NCI-H345 (cell line): ENCODE measurements at regions not wholly inside any gene's neighbourhood (a gene's known extent, or its start where the extent isn't known, plus 50 kb on each side); places are given as distances from the start of the nearest gene placed in this dataset.
A peak's percentile ranks its signal among the peaks of the same experiment; 100 is the strongest.
"Not testable (repeated sequence)": the region's sequence is repeated elsewhere in the genome, so short reads cannot be mapped to it uniquely, and the experiment has no call there.

Experiments used
- DNase-seq: peaks from one replicate; lab custom pipeline; 2025; lab: John Stamatoyannopoulos, UW

DNA sequence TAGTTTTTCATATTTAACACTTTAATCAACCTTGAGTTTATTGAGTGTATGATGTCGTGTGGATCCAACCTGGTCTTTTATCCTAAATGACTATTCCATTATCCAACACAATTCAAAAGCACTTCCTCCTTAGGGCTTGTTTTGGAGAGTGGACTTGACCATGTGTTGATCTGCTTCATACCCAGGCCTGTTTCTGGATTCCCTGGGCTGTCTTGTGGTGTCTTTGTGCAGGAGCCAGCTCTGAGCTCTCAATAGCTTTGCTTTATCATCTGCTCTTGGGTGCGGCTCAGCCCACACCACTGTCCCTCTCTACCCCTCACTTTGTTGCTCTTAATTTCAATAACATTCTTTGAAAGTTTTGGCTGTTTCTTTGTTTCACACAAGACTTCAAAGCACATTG lies 70.9 kb upstream of the CHST15 start:
- DNase-seq, result no peak

DNA sequence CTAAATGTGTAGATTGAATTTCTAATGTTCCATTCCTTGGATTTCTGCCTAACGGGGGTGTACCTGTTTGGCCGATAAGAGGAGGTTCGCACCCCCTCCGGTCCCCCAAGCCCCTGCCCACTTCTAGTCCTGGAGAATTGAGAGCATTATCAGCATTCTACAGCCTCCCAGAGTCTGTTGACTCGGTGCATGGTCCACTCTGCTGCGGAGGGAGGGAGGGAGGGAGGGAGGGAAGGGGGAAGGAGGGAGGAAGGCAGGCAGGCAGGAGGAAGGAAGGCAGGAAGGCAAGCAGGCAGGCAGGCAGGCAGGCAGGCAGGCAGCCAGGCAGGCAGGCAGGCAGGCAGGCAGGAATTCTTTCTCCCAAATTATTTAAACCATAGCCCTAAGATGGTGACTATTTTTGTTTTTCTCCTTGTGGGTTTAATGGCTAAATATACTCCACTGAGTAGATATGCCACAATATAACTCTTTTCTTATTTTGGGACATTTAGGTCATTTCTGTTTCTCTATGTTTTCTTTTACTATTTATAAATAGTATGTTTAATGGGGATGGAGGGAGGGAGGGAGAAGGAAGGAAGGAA lies 69.5 kb upstream of the CHST15 start:
- DNase-seq, result no peak

DNA sequence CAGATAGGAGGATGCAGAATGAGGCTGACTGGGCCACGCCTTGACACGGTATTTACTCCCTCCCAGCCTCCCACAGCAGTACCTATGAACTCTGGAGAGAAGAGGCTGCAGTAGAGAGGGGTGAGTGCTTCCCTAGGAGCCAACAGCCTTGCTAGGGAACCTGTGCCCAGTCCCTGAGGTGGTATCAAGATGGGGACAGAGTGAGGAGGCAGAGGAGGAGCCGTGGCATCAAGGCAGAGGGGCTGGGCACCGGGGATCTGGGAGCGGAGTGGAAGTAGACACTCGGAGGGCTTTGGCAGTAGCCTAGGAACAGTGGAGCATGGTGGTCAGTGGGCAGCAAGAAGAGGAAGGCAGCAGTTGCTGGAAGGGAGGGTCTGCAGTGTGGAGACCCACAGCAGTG lies 68.7 kb upstream of the CHST15 start:
- DNase-seq, result no peak

DNA sequence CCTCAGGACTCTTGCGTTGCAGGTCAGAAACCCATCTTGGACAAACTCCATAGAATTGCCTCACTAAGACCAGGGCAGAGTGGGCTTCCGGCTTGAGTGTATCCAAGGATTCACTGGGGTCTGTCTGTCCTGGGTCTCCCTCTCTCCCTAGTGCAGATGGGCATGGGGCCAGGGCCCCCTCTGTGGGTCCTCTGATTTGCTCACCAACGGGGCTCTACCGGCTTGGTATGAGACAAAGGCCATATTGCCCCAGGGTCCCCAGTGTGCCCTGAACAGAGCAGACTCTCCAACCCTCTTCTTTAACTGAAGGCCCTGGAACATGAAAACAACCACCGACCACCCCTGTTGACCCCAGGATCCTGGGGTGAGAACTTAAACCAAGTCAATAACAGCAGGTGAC lies 68.2 kb upstream of the CHST15 start:
- DNase-seq, result no peak

DNA sequence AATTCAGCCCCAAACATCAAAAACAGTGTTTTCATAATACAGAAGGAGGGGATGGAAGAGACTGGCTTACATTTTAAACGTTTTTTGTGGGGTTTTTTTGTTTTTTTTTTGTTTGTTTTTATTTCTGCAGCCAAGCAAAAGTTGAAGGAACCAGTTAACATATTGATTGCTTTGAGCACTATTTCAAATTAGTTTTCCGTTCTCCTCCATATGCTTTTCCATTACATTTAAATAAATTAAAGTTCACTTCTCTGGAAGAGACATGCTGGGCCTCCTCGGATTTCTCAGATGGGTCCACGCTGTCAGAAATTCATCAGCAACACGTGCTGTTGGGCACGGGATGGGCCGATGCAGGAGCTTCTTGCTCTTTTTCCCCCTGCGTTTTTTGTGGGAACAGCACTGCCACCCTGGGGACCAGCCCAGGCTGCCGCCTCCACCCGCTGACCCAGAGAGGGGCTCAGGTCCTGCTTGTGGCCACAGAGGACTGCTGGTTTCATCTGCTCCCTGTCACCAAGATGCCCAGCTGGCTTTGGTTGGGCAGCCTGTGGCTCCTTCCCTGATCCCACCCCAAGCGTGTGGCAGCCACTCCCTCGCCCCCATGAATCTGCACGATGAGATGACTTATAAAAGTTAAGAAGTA lies 67.7 kb upstream of the CHST15 start:
- no peak for DNase-seq

DNA sequence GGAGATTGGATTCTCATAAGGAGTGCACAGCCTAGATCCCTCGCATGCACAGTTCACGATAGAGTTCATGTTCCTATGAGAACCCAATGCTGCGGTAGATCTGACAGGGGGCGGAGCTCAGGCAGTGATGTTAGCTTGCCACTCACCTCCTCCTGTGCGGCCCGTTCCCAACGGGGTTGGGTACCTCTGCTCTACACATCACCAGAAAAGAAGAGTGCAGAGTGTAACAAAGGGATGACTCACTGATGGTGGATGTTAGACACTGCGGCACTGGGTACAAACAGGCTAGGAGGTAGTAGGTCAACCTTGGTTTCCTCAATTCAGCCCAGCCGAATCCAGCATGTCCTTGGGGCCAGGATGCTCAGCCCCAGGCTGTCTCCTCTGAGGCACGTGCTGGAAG lies 66.8 kb upstream of the CHST15 start:
- DNase-seq, result no peak

DNA sequence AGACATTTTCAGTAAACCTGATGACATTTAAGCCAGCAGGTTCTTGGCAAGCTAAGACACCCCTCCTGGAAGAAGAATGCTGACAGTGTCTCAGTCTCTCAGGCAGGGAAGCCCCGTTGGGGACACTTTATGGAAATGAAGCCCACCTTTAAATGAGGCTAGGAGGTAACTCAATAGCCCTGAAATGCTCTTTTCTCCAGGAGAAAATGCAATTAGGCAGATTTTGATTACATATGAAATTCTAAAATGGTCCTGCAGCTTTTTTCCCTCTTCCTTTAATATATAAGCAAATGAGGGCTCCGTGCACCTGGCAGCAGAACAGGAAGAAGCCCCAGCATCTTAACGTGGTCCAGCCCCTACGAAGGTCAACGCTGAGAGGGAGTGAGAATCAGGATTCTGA lies 65.8 kb upstream of the CHST15 start:
- no peak for DNase-seq

DNA sequence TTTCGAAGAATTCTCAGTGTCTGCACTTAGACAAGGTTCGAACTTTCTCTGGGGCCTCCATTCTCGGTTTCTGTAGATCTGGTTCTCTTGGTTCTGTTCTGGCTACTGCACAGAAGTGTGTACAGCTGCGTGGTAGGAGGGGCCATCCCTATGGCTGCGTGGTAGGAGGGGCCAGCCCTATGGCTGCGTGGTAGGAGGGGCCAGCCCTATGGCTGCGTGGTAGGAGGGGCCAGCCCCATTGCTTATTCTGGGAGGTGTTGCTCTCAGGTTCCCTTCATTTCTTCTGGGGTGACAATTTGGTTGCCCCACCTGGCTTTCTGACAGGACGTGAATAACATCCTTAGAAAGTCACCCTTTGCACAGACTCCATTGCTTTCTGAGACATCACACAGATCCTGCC lies 65.2 kb upstream of the CHST15 start:
- DNase-seq, result no peak

DNA sequence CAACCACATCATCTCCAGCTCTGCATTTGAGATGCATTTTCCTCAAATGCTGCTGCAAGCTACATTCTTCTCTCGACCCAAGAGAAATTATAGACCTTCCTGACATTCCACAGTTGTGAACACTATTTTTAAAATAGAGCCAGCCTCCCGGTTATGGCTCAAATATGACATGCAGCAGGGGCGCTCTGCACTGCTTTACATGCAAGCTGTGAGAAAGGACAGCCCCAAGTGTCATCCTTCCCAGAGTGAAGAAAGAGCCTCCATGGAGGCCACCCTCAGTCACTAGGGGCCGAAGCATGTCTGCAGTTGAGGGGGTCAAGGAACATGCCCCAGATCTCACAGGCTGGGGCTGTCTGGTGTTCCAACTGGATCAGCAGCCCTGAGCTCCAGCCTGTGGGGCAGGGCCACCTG lies 63.9 kb upstream of the CHST15 start:
- DNase-seq, result no peak

DNA sequence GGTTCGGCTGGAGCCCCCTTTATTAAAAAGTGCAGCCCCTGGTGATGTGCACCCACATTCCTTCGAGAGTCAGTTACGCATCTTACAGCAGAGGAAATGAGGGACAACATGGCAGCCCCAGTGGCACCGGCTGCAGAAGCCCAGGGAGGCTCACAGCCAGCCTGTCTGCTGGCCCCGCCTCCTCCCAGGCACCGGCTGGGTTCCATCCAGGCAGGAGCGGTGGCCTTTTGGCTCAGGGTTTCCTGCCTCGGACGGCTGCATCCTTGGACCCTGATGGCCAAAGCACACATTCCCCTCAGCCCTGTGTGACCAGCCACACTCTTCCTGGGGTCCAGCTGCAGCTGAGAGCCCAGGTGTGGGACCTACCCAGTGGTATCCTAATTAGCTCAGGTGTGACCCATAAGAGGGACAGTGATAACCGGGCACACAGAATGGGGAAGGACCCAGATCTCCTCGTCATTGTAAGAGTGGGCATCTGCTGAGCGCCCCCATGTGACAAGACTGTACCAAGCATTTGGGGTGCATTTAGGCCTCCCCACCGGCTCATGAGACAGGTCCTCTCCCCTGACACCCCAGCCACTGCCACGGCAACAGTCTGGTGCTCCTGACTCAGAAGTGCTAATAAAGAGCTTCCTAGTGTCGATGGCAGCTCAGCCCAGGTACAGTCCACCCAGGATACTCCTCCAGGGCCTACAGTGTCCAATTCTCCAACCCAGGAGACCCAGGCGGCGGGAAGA lies 63.3 kb upstream of the CHST15 start:
- DNase-seq, result no peak

DNA sequence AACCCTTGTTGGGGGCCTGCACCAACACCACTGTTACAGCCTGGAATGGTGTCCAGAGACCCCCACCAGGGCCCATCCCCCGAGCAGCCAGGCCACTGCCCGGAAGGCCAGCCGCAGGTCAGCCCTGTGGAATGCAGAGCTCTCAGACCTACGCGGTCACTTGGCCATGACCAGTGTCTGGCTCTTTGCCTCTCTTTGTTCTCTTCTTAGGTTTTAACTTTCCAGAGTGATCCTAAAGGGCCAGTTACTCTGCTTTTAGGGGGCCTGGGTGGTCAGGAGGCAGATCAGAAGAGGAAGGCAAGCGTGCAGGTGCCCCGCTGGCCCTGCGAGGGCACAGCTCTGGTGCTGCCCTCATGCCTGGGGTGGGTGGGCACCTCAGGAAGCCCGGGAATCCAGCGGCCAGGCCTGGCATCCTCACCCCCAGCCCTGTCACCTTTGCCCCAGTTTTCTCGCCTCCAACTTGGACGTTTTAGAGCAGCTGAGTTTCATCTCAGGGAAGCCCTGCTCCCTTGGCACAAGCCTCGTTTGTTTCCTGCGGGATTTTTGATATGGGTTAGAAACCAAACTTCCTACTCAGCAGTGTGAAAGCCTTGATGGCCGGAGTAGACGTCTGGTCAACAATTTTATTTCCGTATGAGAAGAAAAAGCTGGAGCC lies 62.5 kb upstream of the CHST15 start:
- DNase-seq, result no peak

DNA sequence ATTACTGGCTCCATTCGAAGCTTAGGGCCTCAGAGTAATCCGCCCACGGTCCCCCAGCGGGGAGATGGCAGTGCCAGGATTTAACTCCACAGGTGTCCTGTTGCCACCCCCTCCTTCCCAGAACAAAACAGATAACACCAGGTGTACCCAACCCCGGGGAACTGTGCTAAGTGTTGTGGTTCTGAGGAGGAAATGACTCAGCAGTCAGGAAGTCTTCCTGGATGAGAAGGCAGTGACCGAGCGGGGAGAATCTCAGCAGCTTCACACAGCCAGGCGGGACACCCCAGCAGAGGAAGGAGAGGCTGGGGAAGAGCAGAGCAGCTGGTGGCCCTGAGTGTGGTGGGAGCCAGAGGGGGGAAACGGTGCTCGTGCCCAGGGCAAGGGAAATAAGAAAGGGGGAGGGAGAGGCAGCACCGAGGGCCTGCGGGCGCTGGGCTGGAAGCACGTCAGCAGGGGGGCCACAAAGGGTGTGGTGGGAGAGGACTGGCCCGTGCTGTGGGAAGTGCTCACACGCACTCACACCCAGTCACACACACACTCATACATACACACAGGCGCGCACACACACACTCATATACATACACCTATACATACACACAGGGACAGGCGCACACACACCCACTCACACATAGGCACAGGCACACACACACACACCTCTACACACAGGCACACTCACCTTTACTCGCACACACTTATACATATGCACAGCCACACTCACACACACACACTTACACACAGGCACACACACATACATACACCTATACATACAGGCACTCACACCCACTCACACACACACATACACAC lies 59.8 kb upstream of the CHST15 start:
- DNase-seq, result peak; percentile 87

DNA sequence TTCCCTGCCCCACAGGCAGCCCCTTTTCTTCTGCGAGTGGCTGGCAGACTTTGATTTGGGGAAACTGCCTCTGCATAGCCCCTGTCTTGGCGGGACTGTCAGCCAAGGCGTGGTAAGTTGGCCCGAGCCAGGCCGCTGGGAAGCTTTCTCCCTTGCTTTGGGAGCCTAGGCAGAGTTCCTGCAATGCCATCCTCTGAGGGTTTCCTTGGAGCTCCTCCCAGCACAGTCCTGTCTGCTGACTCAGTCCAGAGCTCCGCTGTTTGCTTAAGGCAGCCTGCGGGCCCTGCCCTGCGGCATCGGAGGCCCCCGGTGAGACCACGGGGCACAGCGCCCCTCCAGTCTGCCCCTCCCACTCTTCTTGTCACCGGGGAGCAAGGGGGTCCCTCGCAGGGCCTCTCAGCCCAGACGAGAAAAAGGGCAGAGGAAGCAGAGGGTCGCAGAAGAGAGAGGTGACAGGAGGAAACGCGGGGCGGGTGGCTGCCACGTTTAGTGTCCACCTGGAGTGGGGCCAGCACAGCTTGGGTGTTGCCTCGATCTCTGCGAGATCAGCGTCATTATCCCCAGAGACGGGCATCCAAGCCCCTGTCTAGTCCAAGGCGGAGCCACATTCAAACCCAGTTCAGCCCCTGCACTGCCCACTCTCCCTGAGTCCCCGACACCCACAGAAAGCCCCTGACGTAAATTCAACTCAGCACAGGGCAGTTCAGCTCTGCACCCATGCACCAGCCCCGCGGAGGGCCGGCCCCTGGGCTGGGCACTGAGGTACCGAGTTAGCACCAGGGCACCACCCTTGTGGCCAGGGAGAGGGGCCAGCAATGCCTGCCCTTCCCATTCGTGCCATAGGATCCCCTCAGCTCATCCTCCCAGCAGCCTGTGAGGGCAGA lies 59.0 kb upstream of the CHST15 start:
- DNase-seq, result peak; percentile 39

DNA sequence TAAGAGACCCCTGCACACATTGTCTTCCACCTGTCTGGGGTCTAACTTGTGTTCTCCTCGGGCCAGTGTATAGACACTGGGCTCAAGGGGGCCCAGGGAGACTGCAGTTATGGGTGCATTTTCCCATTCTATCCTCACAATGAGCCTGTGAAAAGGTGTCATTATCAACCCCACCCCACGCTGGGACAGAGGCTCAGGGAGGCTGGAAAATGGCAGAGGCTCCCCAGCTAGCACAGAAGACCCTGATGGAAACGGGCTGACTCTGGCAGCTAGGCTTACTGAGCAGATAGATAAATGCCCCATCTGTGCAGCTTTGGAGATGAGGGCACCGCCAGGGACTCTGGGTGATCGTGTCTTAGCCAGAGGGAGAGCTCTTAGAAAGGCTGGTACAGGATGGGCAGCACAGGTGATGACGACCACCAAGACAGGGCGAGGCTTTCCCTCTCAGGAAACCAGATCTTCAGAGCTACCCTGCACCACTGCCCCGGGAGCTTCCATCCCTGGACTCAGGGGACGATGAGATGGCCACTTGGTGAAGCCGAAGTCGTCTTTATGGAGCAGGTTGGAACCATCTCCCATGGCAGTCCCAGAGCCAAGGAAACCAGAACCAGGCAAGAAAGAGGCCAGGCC lies 58.2 kb upstream of the CHST15 start:
- no peak for DNase-seq

DNA sequence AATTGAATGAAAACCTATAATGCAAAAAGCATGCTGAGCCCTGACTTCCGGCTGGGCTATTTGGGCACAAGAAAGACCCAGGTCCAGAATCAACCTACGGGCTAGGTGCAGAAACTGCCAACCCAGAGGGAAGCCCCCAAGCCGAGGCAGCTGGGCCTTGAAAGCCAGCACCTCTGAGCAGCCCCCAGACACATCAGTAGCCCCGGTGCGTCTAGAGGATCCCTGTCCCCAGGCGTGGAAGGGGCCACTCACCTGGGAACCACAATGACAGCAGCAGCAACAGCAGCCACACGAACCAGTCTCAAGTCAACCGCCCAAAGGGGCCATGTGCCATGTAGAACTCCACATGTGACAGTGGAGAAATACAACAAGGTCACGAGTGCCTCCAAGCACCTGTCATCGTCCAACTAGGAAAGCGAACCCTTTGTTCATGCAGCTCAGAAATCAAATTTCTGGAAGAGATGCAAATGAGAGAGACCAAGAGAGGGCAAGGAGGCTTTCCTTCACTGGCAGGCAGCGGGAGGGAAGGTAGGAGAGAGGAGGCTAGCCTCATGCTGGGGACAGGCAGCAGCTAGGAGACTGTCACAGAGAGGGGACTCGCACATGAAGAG lies 57.5 kb upstream of the CHST15 start:
- peak; percentile 7 for DNase-seq

DNA sequence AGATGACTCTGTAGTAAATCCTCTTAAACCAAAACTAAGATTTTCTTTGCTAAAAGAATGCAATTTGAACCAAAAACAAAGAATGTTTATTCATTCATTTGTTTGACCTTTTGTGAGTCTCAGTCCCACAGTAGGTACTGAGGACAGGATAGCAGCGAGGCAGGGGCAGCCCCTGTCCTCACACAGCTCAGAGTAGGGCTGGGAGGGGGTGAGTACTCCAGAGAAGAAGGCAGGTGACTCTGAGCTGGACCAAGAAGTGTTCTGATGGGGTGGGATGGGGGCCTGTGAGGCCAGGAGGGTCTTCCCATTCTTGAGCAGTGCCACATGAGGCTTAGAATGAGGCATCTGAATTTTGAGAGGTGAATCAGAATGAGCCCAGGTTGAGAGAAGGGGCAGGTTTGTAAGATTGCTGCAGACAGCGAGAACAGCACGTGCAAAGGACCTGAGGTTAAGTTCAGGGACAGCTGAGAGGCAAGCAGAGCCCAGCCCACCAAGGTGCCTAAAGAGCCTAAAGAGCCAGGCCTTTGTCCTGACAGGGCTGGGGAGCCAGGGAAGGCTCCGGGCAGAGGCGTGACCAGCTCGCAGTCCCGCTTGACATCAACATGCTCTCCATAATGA lies 56.9 kb upstream of the CHST15 start:
- DNase-seq, result no peak

DNA sequence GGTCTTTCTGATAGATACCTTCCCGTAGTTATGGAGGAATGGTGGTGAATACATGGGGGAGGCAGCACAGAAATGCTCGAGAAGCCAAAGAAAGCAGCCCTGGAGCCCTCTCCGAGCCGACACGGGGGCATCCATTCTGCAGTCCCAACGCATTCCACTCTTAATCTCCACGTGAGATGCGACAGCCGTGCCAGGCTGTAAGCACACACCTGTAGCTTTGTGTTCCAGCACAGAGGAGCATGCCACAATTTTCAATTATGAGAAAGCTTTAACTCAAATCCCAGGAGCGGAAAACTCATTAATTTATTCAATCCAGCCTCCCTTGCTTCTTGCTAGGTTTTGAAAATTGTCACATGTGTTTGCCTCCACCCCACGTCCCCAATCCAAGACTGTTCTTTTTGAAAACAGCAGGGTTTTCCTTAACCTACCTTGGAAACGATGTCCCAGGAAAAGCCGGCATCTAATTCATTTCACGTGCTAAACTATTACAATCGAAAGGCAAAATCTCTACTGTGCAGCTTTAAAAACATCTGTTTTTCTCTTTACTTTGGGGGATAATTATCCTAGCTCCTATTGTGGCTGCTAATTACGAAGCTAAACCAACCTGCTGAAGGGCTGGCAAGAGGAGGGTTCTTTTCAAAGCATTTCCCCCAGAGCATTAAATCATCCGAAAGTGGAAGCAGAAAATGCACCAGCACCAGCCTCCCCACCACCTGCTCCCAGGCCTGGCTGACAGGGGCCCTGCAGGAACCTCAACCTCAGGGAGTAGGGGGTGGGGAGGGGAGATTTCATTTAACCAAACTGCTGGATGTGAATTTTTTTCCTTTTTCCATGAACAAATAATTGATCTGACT lies 56.0 kb upstream of the CHST15 start:
- DNase-seq, result peak; percentile 76

DNA sequence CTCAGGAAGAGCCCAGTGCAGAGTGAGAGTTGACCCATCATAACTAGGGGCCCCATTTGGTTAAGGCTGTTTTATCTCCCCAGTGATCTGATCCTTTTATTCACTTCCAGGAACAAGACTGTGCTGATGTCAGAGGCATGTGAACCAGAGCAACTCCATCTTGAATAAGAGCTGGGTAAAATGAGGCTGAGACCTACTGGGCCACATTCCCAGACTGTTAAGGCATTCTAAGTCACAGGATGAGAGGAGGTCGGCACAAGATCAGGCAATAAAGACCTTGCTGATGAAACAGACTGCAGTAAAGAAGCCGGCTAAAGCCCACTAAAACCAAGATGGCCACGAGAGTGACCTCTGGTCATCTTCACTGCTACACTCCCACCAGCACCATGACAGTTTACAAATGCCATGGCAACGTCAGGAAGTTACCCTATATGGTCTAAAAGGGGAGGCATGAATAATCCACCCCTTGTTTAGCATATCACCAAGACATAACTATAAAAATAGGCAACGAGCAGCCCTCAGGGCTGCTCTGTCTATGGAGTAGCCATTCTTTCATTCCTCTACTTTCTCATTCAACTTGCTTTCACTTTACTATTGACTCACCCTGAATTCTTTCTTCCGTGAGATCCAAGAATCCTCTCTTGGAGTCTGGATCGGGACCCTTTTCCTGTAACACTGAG lies 55.3 kb upstream of the CHST15 start:
- DNase-seq, result not testable (repeated sequence)
